ENCODE measurements at regions not wholly inside any gene's neighbourhood (a gene's known extent, or its start where the extent isn't known, plus 50 kb on each side); places are given as distances from the start of the nearest gene placed in this dataset.

DNA sequence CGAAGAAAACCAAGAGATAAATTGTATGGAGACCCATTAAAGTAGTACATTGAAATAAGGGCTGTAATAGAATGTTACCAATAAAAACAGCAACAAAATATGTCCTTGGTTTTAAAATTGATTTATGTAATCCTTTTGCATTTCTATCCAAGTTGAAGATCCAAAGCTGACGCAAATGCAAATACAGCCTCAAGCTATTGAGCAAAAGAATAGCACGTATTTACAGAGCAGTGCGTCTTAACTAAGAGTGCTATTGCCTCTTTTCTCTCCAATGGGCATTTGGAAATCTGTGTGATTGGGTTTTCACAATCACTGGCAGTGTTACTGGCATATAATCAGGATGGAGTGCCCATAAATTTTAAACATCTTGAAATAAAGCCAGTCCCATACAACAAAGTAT is 417.4 kb downstream of the TLL1 start:
- TF ChIP-seq RCOR1 (IDR thresholded peaks at IDR 0.05; ENCODE audit: borderline replicate concordance in 1 of 2, low read depth in 2 of 2, low read length in 2 of 2) (no peak), GTF2A2 (tag; IDR thresholded peaks at IDR 0.05) (no peak), ETV5 (CRISPR knock-in tag; IDR thresholded peaks at IDR 0.05; ENCODE audit: low read depth) (no peak), RBM14 (IDR thresholded peaks at IDR 0.05; ENCODE audit: borderline replicate concordance, insufficient read depth, low read depth, low read length) (no peak), TAF1 (IDR thresholded peaks at IDR 0.05; ENCODE audit: control insufficient read depth, extremely low read depth, insufficient read depth, low read length, severe bottlenecking) (no peak), GATAD2B (IDR thresholded peaks at IDR 0.05; ENCODE audit: borderline replicate concordance) (no peak), ZNF232 (CRISPR knock-in tag; IDR thresholded peaks at IDR 0.05) (no peak), ELF2 (CRISPR knock-in tag; IDR thresholded peaks at IDR 0.05) (no peak), TOE1 (IDR thresholded peaks at IDR 0.05; ENCODE audit: borderline replicate concordance) (no peak), TOE1 (CRISPR knock-in tag; IDR thresholded peaks at IDR 0.05; ENCODE audit: borderline replicate concordance, low read depth) (no peak), SUPT5H (IDR thresholded peaks at IDR 0.05) (no peak), E2F3 (CRISPR knock-in tag; IDR thresholded peaks at IDR 0.05) (no peak), SNAPC5 (CRISPR knock-in tag; IDR thresholded peaks at IDR 0.05) (no peak)
- Histone ChIP-seq H3K27me3 (ENCODE audit: control insufficient read depth in 2 of 2, insufficient read depth in 2 of 2, low read length in 2 of 2) (no peaks in the 10 kb centered on the region), H3K27ac (ENCODE audit: extremely low read depth, low read depth, low read length) (no peak overlapping the region), H3K4me3 (no peak overlapping the region), H3K4me2 (ENCODE audit: insufficient read depth, low read length) (no peak overlapping the region), H3K79me2 (ENCODE audit: control insufficient read depth, insufficient read depth, low read length) (no peaks in the 10 kb centered on the region), H3K36me3 (ENCODE audit: control insufficient read depth, insufficient read depth, low read length) (no peaks in the 10 kb centered on the region), H3K4me1 (replicated peaks in 1 of 2; ENCODE audit: control insufficient read depth in 2 of 2, insufficient read depth in 2 of 2, low read length in 2 of 2) (no peaks in the 10 kb centered on the region), H2AFZ (ENCODE audit: low read depth, low read length) (no peak overlapping the region), H3K9me1 (ENCODE audit: control insufficient read depth, insufficient read depth, low read length) (no peaks in the 10 kb centered on the region), H3K9ac (ENCODE audit: insufficient read depth in 1 of 2, low read depth in 2 of 2, low read length in 2 of 2) (no peak overlapping the region), H3K9me3 (replicated peaks; ENCODE audit: control insufficient read depth, insufficient read depth, low read depth, low read length) (no peaks in the 10 kb centered on the region), H4K20me1 (replicated peaks; ENCODE audit: control insufficient read depth, insufficient read depth, low read length) (no peaks in the 10 kb centered on the region)
- DNase-seq (ENCODE audit: extremely low read depth in 1 of 4, low spot score in 3 of 4) = no peak
- ATAC-seq = no peak
- in situ Hi-C loops (cut with MboI) (no loop called here), intact Hi-C loops (cut with micrococcal nuclease) (no loop called here)
- whole genome bisulfite sequencing (ENCODE audit: insufficient coverage, low coverage, missing lambda C conversion rate) = 0% methylated on average over 4 of the region's 4 CpGs
- BruUV-seq (replicated peaks) = no TSS peak
- POLR2A ChIA-PET = no interaction called here
- CTCF ChIA-PET (ENCODE audit: low intra/inter-chr PET ratio) = no interaction called here
- no peak for FAIRE-seq
